NOMO-1 (cell line): ENCODE measurements at regions not wholly inside any gene's neighbourhood (a gene's known extent, or its start where the extent isn't known, plus 50 kb on each side); places are given as distances from the start of the nearest gene placed in this dataset.

Experiments used
- DNase-seq, 2 experiments: peaks; one replicate each; lab custom pipeline; 2025; ENCODE audit not compliant: unreplicated experiment in 2 of 2; lab: John Stamatoyannopoulos, UW

GRCh38 chr9:105860516-105860915 lies 166.2 kb downstream of the TMEM38B start:
- DNase-seq: no peak

DNA sequence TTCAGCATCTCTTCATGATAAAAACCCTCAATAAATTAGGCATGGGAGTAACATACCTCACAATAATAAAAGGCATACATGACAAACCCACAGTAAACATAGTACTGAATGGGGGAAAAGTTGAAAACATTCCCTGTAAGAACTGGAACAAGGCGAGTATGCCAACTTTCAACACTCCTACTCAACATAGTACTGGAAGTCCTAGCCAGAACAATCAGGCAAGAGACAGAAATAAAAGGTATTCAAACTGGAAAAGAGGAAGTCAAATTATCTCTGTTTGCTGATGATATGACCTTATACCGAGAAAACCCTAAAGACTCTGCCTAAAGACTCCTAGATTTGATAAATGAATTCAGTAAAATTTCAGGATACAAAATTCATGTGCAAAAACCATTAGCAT lies 167.6 kb downstream of the TMEM38B start:
- no peak for DNase-seq

DNA sequence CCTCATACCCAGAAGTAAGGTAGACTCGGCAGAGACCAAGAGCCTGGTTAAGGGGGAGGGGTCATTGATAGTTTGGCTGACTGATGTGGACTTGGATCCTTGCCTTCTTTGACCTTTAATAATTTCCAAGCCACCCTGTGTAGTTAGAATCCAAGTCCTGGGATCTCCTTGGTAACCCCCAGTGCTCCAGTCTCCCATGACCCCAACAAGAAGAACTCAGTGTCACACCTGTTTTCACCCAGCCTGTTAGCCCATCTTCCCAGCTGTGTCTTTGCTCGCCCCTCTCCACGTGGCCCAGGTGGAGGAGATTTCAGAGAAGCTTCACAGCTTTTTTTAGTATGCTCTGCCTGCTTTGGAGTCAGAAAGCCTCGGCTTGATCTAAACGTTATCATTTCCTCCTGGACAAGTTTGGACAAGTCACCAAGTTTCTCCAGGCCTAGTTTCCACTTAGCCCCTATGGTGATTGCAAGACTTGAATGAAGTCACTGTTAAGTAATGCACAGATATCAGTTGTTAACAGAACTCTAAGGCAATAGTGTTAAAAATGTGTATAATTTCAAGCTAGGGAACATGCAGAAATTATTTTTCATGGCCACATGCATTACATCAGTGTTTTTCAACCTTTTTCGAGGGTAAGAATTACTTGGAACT lies 170.0 kb downstream of the TMEM38B start:
- peak in 1 of 2 experiments; percentile 18 for DNase-seq

- DNase-seq: no peak
Observed at GRCh38 chr9:105865285-105865684, 170.9 kb downstream of the TMEM38B start.

GRCh38 chr9:105871540-105871939 lies 177.2 kb downstream of the TMEM38B start:
- DNase-seq: no peak

- no peak for DNase-seq
Observed at GRCh38 chr9:105873801-105874200, 179.5 kb downstream of the TMEM38B start.

DNA sequence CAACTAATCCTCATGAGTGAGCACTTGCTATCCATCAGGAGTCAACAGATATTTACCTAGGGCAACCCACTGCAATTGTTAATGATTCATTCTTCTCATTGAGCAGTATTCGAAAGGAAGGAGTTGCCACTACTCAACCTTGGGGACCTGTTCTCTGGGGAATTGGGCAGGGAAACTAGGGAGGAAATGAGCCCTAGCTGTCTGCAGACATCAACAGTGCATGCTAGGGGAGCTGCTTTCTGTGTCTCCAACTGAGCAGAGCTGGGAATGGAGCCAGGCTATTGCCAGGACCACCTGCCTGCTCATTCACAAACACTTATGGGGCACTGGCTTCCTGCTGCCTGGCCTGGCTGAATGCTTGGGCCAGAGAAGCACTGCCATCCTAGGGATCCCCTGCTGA lies 183.4 kb downstream of the TMEM38B start:
- no peak for DNase-seq

DNA sequence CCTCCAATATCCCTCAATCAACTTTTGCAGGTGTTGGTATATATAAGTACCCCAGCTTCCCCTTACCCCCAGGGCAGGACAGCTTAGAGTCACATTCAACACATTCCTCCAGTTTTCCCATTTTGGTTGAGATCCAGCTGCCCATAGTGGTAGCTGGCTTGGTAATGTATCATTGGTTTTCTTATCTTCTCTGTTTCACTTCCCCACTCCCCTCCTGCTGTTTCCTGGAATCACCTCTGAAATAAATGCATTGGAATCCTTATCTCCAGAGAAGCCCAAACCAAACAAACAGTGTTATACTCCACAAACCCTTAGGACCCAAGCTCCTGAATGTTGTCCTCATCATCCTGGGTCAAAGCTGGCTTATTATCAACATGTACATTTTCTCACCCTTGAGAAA lies 184.8 kb downstream of the TMEM38B start:
- no peak for DNase-seq

DNA sequence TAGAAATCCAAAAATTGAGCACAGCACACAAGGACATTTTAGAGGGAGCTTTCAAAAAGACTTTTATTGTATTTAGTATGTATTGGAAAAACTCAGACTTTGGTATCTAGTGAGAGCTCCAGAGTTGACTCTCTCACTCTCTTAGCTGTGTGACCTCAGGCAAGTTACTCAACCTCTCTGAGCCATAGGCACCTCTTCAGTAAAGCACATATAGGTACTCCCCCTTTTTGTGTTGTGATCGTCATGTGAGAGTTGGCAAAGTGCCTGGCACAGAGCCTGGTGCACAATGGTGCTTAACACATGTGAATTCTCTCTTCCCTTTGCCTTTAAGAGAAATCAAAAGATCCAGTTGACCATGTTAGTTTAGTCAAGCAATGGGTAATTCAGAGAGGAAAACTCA lies 186.2 kb downstream of the TMEM38B start:
- no peak for DNase-seq

GRCh38 chr9:105881021-105881420 lies 186.7 kb downstream of the TMEM38B start:
- no peak for DNase-seq

- DNase-seq: peak; percentile 29 to 57
Observed at GRCh38 chr9:105881654-105882349, 187.5 kb downstream of the TMEM38B start.

DNA sequence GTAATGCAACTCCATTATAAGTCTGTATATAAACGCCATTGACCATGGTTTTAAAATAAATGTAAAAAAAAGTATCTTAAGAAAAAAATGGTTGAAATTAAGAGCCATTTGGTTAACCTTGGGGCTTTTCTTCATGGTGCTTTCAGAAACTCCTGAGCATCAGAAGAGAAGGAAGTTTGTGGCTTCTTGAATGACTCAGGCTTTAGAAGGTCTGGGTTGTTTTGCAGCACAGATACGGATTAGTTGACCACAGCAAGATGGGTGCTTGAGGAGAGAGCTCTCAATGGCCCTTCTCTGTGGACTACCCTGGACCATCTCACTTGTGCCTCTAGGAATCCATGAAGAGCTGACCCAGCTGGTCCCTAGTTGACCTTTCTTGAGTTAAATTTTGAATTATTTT lies 189.5 kb downstream of the TMEM38B start:
- DNase-seq: peak; percentile 26 to 69

DNA sequence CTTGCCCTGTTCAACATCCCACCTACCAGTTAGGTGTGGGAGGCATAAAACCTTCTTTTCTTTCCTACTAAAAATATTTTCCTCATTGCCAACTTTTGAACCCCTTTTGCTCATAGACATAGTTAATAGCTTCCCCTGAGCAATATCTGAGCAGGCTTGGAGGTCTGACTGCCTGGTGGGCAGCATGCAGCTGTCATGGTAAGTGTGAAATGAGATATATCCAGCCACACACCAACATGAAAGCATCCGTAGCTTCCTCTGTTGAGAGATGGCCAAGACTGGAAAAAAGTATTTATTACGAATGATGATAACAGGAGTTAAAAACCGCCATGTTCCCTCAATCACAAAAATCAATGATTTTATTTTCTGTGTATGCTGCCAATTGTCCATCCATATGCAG lies 190.1 kb downstream of the TMEM38B start:
- DNase-seq: no peak

- DNase-seq: no peak
Observed at GRCh38 chr9:105886136-105886535, 191.8 kb downstream of the TMEM38B start.

DNA sequence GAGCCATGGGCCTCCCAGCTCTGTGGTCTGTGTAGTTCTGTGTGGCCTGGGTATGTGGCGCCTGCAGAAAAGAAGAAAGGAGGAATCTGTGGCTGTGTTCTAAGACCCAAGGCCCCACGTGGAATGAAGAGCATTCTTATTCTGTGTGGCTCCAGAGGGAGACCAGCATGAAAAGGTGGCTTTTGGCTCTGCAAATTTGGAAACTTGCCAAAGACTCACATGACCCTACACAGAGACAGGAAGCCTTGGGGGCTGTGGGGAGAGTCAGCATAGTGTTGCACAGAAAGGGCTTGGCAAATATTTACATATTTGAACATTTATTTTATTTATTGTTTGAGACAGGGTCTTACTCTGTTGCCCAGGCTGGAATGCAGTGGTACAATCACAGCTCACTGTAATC lies 193.3 kb downstream of the TMEM38B start:
- DNase-seq: no peak

DNA sequence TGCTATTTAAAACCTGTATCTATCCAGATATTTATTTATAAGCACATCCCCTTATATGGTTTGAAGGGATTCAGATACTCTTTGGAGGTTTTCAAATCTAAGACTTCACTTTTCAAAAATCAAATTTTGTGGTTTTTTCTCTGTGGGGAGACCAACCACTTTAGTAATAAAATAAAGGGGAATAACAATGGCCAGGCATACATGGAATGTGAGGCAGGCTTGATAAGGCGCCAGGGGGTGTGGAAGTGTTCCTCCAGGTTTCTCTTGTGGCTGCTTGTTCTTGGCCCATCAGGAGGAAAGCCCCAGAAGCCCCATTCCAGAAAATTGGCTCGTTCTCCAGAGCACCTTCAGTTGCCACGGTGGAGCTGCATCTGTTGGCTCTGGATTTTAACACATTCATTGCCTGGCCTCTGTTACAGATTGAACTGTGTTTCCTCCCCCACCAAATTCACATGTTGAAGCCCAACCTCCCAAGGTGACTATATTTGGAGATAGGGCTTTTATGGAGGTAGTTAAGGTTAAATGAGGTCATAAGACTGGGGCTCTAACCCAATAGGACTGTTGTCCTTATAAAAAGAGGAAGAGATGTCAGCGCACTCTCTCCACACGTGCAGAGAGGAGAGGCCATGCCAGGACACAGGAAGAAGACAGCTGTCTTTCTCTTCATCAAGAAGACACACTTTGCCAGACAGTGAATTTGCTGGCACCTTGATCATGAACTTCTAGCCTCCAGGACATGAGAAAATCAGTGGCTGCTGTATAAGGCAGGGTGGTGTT lies 195.9 kb downstream of the TMEM38B start:
- peak; percentile 43 to 57 for DNase-seq

- no peak for DNase-seq
Observed at GRCh38 chr9:105900123-105900522, 205.8 kb downstream of the TMEM38B start.

- DNase-seq: no peak
Observed at GRCh38 chr9:105901514-105902109, 207.3 kb downstream of the TMEM38B start.

DNA sequence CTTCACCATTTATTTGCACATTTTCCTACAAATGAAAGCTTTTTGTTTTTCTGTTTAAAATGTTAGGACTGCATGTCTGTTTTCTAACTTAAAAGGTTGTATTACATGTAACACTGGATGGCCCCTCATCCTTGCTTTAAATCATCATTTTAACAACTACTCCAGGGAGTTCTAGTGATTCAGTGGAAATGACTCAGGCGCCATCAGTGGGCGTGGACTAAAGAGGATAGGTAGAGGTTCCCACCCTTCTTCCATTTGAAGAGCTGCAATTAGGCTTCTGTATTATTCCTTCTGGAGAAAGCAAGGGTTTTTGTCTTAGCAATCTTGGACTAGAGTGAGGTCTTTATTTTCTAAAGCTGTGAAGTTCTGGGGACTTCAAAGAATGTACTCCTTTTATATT lies 213.7 kb downstream of the TMEM38B start:
- no peak for DNase-seq

DNA sequence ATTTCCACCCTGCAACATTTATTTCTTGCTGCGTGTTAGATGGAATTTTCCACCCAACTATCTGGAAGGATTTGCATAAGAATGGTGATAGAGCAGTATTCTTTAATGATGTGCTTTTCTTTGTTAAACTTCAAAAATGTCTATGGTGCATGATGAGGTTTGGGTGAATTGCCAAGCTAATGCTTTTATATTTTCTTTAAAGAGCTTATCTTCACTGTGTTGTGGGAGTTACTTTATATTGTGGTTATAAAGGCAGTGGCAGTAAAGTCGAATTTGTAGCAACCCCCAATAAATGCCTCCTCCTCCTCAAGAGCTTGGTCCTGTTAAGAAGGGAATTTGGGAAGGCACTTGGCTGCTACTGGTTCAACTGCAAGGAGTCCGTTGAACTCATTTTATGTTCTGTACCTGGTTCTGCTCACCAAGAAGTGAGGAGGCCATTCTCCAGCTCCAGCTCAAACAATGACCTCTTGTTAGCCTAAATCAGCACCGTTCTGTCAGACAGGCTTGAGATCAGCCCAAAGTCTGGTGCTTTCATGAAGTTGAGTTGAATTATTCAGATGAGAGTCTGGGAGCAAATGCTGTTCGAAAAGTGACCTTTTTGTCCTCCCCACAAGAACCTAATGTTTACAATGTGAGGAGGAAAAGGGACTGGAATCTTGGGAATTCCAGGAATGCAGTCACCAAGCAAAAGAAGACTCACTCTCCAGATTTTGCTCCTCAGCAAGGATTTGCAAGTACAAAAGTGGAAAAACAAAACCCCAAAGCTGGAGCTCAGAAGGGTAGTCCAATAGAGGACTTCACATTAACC lies 217.0 kb downstream of the TMEM38B start:
- DNase-seq: no peak
